ENCODE measurements at regions not wholly inside any gene's neighbourhood (a gene's known extent, or its start where the extent isn't known, plus 50 kb on each side); places are given as distances from the start of the nearest gene placed in this dataset.
A peak's percentile ranks its signal among the peaks of the same experiment; 100 is the strongest.

DNA sequence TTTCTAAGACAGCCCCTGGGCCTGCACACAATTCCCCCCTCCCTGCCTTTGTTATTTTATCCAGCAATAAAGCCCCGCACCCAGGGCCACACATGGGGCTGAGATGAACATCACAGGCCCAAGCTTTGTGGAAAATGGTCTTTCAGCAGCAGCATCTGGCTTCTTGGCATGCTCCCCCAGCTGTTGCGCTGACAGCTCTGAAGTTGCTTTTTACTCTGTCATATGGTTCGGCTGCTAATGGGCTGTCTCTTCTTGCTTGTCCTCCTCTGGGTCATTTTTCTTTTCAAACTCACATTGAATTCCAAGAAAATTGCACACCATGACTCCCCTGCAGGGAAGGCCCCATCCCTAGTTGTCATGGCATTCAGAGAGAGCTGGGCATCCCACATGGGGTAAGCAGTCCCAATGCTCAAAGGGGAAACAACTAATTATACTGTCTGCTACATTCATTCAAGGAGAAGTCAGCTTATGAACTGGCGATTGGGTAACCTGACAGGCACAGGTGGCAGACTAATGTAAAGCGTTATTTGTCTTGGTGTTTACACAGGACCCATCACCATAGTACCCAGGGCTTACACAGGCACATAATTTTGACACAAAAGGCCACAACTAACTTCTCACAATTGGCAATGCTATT, 74.0 kb upstream of the CDKN3 start:
- DNase-seq, result no peak

DNA sequence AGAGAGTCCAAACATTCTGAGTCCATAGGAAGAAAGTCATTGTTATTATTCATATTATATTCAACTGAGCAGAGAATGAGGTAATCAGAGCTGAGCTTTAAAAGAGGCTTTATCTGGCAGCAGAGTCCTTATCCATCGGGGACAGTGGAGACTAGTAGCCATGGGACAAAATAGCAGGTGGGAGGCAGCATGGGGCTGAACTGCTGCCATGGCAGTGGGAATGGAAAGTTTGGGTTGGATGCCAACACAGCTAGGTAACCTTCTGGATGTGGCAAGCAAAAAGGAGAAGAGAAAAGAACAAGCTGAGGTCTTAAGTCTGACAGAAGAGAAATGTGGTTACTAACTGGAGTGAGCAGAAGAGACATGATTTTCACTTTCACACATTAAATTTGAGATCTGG, 71.0 kb upstream of the CDKN3 start:
- DNase-seq, result no peak

DNA sequence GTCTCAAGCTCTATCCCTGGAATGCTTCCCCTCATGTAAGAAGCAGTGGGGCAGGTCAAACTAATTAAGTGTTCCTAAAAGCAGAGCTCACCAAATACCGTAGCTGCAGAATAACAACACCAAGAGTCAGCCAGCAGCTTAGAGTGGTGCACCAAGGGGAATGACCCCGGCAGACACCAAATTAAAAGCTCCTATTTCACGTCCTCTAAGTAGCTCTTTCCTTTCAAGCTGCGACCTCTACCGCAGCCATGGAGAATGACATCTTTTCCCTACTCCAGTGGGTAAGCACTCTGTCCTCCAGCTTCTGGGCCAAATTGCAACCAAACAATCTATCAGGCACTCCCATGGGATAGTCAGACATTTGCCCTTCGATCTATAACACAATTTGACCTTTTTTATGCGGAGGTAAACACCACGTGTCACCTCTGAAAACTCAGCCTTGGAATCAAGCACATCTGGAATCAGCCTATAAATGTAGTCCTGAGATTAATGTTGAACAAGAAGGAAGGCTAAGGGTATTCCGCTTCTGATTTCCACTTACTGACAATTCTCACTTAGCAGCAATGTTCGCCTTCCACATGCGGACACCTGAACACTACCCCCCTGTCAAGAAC, 67.6 kb upstream of the CDKN3 start:
- peak; percentile 27 for DNase-seq

DNA sequence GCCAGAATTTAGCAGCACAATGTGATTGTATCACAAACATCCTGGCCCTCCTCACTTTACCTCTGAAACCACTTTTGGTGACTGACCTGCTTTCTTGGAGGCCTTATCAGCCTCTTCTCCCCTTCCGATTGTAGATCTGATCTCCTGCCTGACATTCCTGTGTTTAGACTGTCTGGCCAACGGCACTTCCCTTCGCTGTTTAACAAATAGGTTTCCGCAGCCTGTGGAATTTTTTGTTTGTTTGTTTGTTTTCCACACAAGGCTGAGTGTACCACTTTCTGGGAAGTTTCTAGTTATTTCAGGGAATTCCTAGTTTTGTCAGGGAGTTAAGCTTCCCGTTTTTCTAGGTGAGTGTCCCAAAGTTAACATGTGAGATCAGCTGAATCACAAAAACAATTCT, 65.9 kb upstream of the CDKN3 start:
- no peak for DNase-seq

DNA sequence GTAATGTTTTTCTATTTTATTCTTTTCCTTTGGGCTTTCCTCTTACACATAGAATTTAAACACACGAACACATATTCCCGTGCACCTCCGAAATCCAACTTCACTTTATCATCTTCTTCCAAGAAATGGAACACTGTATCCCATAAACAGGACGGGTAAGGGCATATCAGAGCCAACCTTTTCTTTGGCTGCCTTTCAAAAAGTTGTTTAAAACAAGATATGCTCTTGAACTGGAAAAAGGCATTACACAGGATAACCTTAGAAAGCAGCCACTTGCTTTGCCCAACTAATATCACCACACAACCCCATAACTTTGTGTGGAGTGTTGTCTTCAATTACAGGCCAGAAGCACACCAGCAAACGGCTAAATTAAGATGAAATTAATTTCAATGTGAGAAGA, 65.3 kb upstream of the CDKN3 start:
- DNase-seq, result no peak

DNA sequence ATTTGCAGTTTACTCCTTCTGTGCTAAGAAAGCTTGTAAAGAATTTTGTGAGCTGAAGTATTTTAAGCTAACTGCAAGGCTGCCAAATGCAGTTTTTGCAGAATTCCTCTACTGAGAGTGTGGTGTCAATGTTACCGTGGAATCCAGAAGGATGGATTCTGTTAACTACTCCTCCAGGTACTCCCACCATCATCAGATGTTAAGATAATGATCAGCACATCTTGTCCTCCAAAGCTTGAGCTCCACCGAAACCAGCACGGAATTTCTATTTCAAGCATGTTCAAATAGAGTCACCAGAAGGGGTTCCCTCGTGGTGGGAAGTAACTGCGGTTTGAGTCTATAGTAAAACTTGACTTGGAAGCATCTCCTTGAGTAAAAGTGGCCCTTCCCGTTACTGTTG, 64.3 kb upstream of the CDKN3 start:
- no peak for DNase-seq

DNA sequence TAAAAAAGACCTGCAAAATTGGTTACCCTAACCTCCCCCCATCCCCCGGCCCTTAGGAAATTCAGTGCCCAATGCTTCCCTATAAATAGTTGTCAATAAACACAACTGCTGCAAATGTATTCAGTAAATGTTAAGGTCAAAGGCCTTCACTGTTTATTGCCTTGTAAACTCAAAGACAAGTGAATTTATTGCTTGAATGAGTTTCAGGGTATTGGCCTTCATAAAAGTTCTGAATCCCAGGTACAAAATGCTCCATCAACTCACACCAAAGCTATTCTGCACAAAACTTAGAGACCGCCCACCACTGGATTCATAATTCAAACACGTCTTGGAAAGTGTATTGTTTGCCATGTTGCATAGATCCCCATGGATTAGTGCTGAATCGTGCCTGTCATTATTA, 63.3 kb upstream of the CDKN3 start:
- no peak for DNase-seq

DNA sequence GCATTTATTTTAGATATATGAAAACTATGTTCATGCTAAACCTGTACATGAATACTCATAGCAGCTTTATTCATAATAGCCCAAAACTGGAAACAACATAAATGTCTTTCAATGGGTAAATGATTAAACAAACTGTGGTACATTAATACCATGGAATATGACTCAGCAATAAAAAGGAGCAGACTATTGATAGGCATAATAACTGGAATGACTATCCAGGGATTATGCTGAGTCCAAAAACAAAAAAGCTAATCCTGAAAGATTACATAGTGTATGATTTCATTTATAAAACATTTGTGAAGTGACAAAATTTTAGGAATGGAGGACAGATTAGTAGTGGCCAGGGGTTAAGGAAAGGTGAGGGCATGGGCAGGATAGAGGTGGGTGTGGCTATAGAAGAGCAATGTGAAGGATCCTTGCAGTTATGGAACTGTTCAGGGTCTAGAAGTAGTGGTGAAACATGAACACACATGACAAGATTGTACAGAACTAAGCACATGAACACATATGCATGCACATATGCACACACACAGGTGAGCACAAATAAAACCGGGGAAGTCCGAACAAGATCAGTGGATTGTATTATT, 61.1 kb upstream of the CDKN3 start:
- no peak for DNase-seq

DNA sequence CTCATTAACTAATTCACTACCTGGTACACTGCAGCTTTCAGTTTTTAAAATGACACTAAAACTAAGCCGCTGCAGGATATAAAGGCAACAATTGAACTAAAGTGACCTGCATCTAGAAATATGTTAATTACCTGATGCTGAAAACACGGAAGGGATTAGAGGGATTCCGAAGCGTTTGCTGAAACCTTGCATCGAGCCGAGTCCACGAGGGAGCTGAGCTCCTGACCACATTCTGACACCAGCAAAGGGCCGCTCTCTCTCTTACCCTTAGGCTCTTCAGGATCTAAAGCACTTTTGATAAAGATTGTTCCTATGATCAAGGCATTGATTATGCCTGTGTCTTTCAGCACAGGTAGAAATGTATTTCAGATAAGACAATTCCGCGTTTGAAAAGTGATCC, 59.5 kb upstream of the CDKN3 start:
- no peak for DNase-seq

DNA sequence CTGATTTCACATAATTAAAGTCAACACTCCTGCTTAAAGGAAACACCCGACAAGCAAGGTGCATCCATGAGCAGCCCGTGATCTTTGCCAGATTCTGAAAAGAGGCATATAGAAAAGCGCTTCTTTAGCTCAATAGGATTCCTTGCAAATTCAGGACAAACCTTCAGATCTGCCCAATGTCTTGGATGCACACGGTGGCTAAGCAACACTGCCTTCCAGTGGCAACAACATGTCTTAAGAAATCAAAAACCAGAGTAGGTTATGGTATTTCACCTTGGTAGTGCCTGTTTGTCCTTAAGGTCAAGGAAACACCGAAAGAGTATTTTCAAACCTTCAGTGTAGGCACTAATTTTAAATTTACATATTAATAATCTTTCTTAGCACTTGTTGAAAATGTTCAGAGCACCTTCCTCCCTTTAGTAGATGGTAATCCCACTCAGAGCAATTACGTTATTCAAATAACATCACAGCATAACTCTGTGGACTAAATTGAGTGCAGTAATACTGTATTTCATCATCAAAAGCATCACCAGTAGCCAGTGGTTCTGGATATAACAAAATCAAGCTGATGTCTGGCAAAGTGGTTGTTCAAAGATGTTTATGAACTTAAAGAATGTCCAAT, 58.0 kb upstream of the CDKN3 start:
- no peak for DNase-seq

DNA sequence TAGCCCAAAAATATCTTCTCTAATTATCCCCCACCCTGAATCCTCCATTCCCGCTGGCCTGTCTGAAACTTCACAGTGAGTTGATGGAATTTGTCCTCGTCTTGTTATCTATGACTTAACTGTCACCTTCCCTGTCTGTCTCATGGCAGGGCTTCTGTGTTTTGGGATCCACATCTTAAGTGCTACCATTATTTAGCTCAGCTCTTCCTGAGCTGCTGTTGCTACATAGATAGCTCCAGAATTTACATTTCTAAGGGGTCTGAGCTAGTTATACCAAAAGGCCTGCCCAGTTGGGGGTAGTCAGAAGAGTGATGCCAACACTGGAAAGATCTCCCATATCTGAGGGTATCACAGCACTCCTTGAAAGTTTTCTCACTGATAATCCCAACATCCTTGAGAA, 57.0 kb upstream of the CDKN3 start:
- no peak for DNase-seq

DNA sequence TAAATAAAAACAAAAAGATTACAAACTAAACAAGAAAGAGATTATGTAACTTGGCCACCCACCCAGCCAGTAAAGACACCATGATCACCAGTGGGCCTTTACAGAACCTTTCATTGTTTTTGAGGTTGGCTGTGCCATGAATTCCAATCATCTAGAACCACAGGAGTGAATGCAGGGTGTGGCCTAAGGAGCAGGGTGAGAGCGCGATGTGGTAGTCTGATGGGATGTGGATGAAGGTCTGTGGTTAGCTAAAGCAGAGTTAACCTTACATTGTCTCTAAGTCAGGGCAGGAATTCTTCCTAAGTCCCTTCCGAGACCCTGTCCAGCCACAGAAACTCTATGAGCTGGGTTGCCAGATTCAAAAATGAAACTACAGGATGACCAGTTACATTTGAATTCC, 54.0 kb upstream of the CDKN3 start:
- DNase-seq, result no peak

DNA sequence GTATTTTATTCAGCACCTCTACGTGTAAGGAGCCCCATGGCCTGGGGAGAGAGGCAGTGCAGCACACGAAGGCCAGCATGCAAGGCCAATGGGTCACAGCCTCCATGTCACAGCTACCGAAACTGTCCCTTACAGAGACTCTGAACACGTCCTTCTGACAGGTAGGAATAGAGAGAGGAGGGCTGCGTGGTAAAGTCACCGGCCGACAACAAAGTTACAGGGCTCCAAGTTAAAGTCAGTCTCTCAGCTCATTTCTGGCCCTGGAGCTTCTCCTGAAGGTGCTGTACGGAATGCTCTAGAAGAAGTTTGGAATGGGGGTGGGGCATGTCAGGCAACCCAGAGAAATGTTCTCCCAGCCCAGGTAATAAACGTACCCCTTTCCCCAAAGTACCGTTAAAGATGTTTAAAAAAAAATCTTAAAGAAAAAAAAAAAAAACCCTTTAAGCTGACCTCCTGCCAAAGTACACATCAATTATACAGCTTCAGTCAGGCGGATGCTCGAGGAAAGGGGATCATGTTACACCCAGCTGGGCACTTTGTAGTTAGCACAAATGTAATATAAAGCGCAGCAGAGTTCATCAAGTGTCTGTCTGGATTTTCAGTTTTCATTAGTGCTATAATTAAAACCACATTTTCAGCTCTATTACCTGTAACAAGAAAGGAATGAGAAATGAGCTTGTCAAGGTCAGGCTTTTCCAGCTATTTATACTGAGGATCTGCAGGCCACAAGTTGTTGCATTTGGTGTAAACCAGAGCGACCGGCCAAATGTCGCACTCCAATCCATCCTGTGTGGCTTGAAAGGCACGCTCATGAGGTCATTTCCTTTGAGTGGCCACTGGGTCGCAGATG, 53.3 kb upstream of the CDKN3 start:
- no peak for DNase-seq

DNA sequence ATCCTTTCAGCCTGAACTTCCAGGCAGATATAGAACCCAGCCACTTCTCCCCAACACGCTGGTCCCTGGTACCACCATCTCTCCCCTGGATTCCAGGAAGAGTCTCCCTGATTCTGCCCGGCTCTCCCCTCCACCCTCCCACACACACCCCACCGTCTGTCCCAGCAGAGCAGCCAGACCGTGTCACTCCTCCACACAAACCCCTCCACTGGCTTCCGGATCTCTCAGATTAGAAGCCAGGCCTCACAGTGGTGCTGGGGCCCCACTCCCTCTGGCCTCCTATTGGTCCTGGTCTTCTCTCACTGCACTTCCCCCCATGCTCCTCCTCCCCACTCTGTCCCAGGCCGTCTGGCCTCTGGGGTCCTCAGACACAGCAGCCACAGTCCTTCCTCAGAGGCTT, 52.4 kb upstream of the CDKN3 start:
- DNase-seq, result no peak

DNA sequence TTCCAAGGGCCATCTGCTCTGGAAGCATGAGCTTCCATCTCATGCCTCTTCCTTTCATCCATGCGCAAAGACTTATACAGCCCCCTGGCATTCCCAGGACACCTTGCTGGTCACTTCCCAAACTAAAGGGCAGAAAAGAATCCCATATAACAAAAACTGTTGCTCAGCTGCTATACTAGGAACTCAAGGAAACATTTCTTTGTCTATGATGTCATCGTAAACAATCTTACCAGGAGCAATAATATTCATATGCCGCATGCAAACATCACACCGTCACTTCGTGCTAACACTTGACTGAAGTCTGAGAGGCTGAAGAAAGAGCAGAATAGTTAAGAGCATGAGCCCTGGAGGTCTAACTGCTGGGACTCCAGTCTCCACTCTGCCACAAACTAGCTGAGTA, 50.5 kb upstream of the CDKN3 start:
- no peak for DNase-seq
